ENCODE measurements at regions not wholly inside any gene's neighbourhood (a gene's known extent, or its start where the extent isn't known, plus 50 kb on each side); places are given as distances from the start of the nearest gene placed in this dataset.

GRCh38 chr6:6826095-6826901, 237.8 kb downstream of the LY86 start:
- Histone ChIP-seq H3K79me1 (ENCODE audit: insufficient read depth, low read depth, low read length, poor library complexity, severe bottlenecking) (no peaks in the 10 kb centered on the region), H3K23ac (ENCODE audit: insufficient read length, low read depth, low read length) (no peak overlapping the region), H3K14ac (ENCODE audit: insufficient read depth, low read length) (no peak overlapping the region), H3K4me2 (ENCODE audit: insufficient read depth, insufficient read length, low read length) (no peak overlapping the region), H3K23me2 (ENCODE audit: insufficient read length, low read depth, low read length, poor library complexity, severe bottlenecking) (no peaks in the 10 kb centered on the region), H3K4me1 (ENCODE audit: insufficient read depth, low read length) (peaks cover 4% of the 10 kb centered on the region; the same call in 1 of the 2 replicates), H3K56ac (ENCODE audit: insufficient read length, low read depth, low read length) (no peak overlapping the region), H3K9ac (ENCODE audit: extremely low read depth, insufficient read length, low read length) (no peak overlapping the region), H2AFZ (ENCODE audit: low read length) (no peak overlapping the region), H2AK5ac (ENCODE audit: insufficient read length, low read length) (no peak overlapping the region), H2BK120ac (ENCODE audit: low read depth, low read length, poor library complexity, severe bottlenecking) (no peak overlapping the region), H2BK5ac (ENCODE audit: insufficient read length, low read length) (no peak overlapping the region), H3K79me2 (ENCODE audit: insufficient read depth, low read length) (no peaks in the 10 kb centered on the region), H2BK20ac (ENCODE audit: low read depth, low read length, poor library complexity, severe bottlenecking) (no peak overlapping the region), H4K91ac (ENCODE audit: insufficient read length, low read depth, low read length) (no peak overlapping the region), H2BK12ac (ENCODE audit: insufficient read length, low read depth, low read length) (no peak overlapping the region), H4K20me1 (ENCODE audit: control insufficient read depth, insufficient read depth, insufficient read length) (no peaks in the 10 kb centered on the region), H4K8ac (replicated peaks; ENCODE audit: insufficient read length, low read depth, low read length) (no peak overlapping the region), H3K4ac (ENCODE audit: low read depth, low read length) (no peak overlapping the region), H3K9me3 (ENCODE audit: control insufficient read depth, low read depth, low read length) (no peaks in the 10 kb centered on the region), H3T11ph (ENCODE audit: low read length) (no peak overlapping the region), H3K27me3 (ENCODE audit: insufficient read depth, low read length) (no peaks in the 10 kb centered on the region), H2BK15ac (ENCODE audit: low read depth, low read length) (no peak overlapping the region), H3K27ac (ENCODE audit: insufficient read length, low read depth, low read length) (no peak overlapping the region), H4K5ac (ENCODE audit: insufficient read length, low read depth, low read length) (no peak overlapping the region), H3K18ac (ENCODE audit: insufficient read length, low read depth, low read length) (no peak overlapping the region)
- Mint-ChIP-seq H3K27ac (no peak overlapping the region), H3K4me1 (peaks cover 21 to 27% of the 10 kb centered on the region in 2 experiments), H3K36me3 (ENCODE audit: insufficient read depth in 1 of 3, low read depth in 3 of 3) (no peaks in the 10 kb centered on the region), H3K4me3 (no peak overlapping the region), H3K27me3 (ENCODE audit: low read depth) (peaks cover 7% of the 10 kb centered on the region), H3K9me3 (no peaks in the 10 kb centered on the region; a peak in 1 of 5 replicates)
- no peak for DNase-seq
- no CpG with 5 or more reads among the region's 16 CpGs for WGBS (ENCODE audit: extremely low coverage, insufficient read length, low lambda C conversion rate)
- TF ChIP-seq CTCF (conservative IDR thresholded peaks at IDR 0.05), result no peak
